GM12891 (cell line): ENCODE measurements at regions not wholly inside any gene's neighbourhood (a gene's known extent, or its start where the extent isn't known, plus 50 kb on each side); places are given as distances from the start of the nearest gene placed in this dataset.

Experiments used
- POLR2A ChIP-seq: IDR thresholded peaks from 2 replicates; pipeline ENCODE4 v1.6.1; 2011; ENCODE audit warnings: low read depth, low read length, control low read depth
- POLR2AphosphoS5 ChIP-seq: IDR thresholded peaks from 2 replicates; pipeline ENCODE4 v1.6.1; 2011; ENCODE audit warnings: low read depth, low read length, control low read depth
- POU2F2 ChIP-seq: IDR thresholded peaks from 2 replicates; pipeline ENCODE4 v1.6.1; 2011; ENCODE audit warnings: low read depth, mild to moderate bottlenecking, control low read depth, low read length, moderate library complexity
- SPI1 ChIP-seq: IDR thresholded peaks from 2 replicates; pipeline ENCODE4 v1.6.1; 2011; ENCODE audit warnings: low read depth, low read length, control low read depth
- TAF1 ChIP-seq: IDR thresholded peaks from 2 replicates; pipeline ENCODE4 v1.6.1; 2011; ENCODE audit warnings: low read depth, low read length, control low read depth

- no peak for TF ChIP-seq POU2F2
- no peak for TF ChIP-seq POLR2AphosphoS5
- no peak for TF ChIP-seq TAF1
- no peak for TF ChIP-seq POLR2A
- no peak for TF ChIP-seq SPI1
Measured at GRCh38 chr3:164791263-164791662, 287.0 kb downstream of the SI start.
